ENCODE measurements at regions not wholly inside any gene's neighbourhood (a gene's known extent, or its start where the extent isn't known, plus 50 kb on each side); places are given as distances from the start of the nearest gene placed in this dataset.

- Histone ChIP-seq H3K4me1 (ENCODE audit: insufficient read depth, insufficient read length) (peaks cover 2% of the 10 kb centered on the region), H3K27me3 (ENCODE audit: insufficient read depth, insufficient read length) (no peaks in the 10 kb centered on the region), H3K4me3 (ENCODE audit: insufficient read length, low read depth) (no peak overlapping the region), H3K9me3 (ENCODE audit: insufficient read depth, low read length) (no peaks in the 10 kb centered on the region), H3K36me3 (ENCODE audit: insufficient read depth, insufficient read length, low read length) (no peaks in the 10 kb centered on the region), H3K9ac (ENCODE audit: insufficient read length, low read depth) (no peak overlapping the region)
- DNase-seq (ENCODE audit: low read depth, low spot score) = no peak
- TF ChIP-seq SUZ12 (IDR thresholded peaks at IDR 0.05; ENCODE audit: extremely low read depth, insufficient read depth, insufficient read length) = no peak
- no peak for TF ChIP-seq ZNF274 (IDR thresholded peaks at IDR 0.05; ENCODE audit: low read depth, low read length)
- TF ChIP-seq YY1 (IDR thresholded peaks at IDR 0.05; ENCODE audit: insufficient read depth, insufficient read length) = no peak
Measured at GRCh38 chr6:109299776-109300564, 82.3 kb downstream of the CD164 start.

- Histone ChIP-seq H3K27me3 (ENCODE audit: insufficient read depth, insufficient read length) (no peaks in the 10 kb centered on the region), H3K4me1 (ENCODE audit: insufficient read depth, insufficient read length) (no peaks in the 10 kb centered on the region), H3K9ac (ENCODE audit: insufficient read length, low read depth) (no peak overlapping the region), H3K9me3 (ENCODE audit: insufficient read depth, low read length) (no peaks in the 10 kb centered on the region), H3K36me3 (ENCODE audit: insufficient read depth, insufficient read length, low read length) (no peaks in the 10 kb centered on the region), H3K4me3 (ENCODE audit: insufficient read length, low read depth) (no peak overlapping the region)
- DNase-seq (ENCODE audit: low read depth, low spot score) = no peak
- TF ChIP-seq YY1 (IDR thresholded peaks at IDR 0.05; ENCODE audit: insufficient read depth, insufficient read length) (no peak), SUZ12 (IDR thresholded peaks at IDR 0.05; ENCODE audit: extremely low read depth, insufficient read depth, insufficient read length) (no peak), ZNF274 (IDR thresholded peaks at IDR 0.05; ENCODE audit: low read depth, low read length) (no peak)
Measured at GRCh38 chr6:109299265-109299607, 83.0 kb downstream of the CD164 start.

GRCh38 chr6:109298605-109299264 lies 83.5 kb downstream of the CD164 start:
- no peak overlapping the region for H3K4me3 ChIP-seq (ENCODE audit: insufficient read length, low read depth)
- TF ChIP-seq YY1 (IDR thresholded peaks at IDR 0.05; ENCODE audit: insufficient read depth, insufficient read length) (no peak), SUZ12 (IDR thresholded peaks at IDR 0.05; ENCODE audit: extremely low read depth, insufficient read depth, insufficient read length) (no peak), ZNF274 (IDR thresholded peaks at IDR 0.05; ENCODE audit: low read depth, low read length) (no peak)
- H3K27me3 ChIP-seq (ENCODE audit: insufficient read depth, insufficient read length) = no peaks in the 10 kb centered on the region
- H3K36me3 ChIP-seq (ENCODE audit: insufficient read depth, insufficient read length, low read length) = no peaks in the 10 kb centered on the region
- H3K9ac ChIP-seq (ENCODE audit: insufficient read length, low read depth) = no peak overlapping the region
- DNase-seq (ENCODE audit: low read depth, low spot score) = no peak
- H3K9me3 ChIP-seq (ENCODE audit: insufficient read depth, low read length) = no peaks in the 10 kb centered on the region
- no peaks in the 10 kb centered on the region for H3K4me1 ChIP-seq (ENCODE audit: insufficient read depth, insufficient read length)

GRCh38 chr6:109297406-109298110 lies 84.7 kb downstream of the CD164 start:
- Histone ChIP-seq H3K27me3 (ENCODE audit: insufficient read depth, insufficient read length) (no peaks in the 10 kb centered on the region), H3K9ac (ENCODE audit: insufficient read length, low read depth) (no peak overlapping the region), H3K9me3 (ENCODE audit: insufficient read depth, low read length) (no peaks in the 10 kb centered on the region), H3K4me1 (ENCODE audit: insufficient read depth, insufficient read length) (no peaks in the 10 kb centered on the region), H3K36me3 (ENCODE audit: insufficient read depth, insufficient read length, low read length) (no peaks in the 10 kb centered on the region), H3K4me3 (ENCODE audit: insufficient read length, low read depth) (no peak overlapping the region)
- no peak for DNase-seq (ENCODE audit: low read depth, low spot score)
- TF ChIP-seq ZNF274 (IDR thresholded peaks at IDR 0.05; ENCODE audit: low read depth, low read length) (no peak), YY1 (IDR thresholded peaks at IDR 0.05; ENCODE audit: insufficient read depth, insufficient read length) (no peak), SUZ12 (IDR thresholded peaks at IDR 0.05; ENCODE audit: extremely low read depth, insufficient read depth, insufficient read length) (no peak)

GRCh38 chr6:109296971-109297372 lies 85.3 kb downstream of the CD164 start:
- Histone ChIP-seq H3K4me1 (ENCODE audit: insufficient read depth, insufficient read length) (no peaks in the 10 kb centered on the region), H3K9ac (ENCODE audit: insufficient read length, low read depth) (no peak overlapping the region), H3K36me3 (ENCODE audit: insufficient read depth, insufficient read length, low read length) (no peaks in the 10 kb centered on the region), H3K4me3 (ENCODE audit: insufficient read length, low read depth) (no peak overlapping the region), H3K9me3 (ENCODE audit: insufficient read depth, low read length) (no peaks in the 10 kb centered on the region), H3K27me3 (ENCODE audit: insufficient read depth, insufficient read length) (no peaks in the 10 kb centered on the region)
- TF ChIP-seq YY1 (IDR thresholded peaks at IDR 0.05; ENCODE audit: insufficient read depth, insufficient read length) (no peak), SUZ12 (IDR thresholded peaks at IDR 0.05; ENCODE audit: extremely low read depth, insufficient read depth, insufficient read length) (no peak), ZNF274 (IDR thresholded peaks at IDR 0.05; ENCODE audit: low read depth, low read length) (no peak)
- no peak for DNase-seq (ENCODE audit: low read depth, low spot score)

GRCh38 chr6:109296452-109296851 lies 85.8 kb downstream of the CD164 start:
- H3K27me3 ChIP-seq (ENCODE audit: insufficient read depth, insufficient read length) = no peaks in the 10 kb centered on the region
- DNase-seq (ENCODE audit: low read depth, low spot score) = no peak
- TF ChIP-seq YY1 (IDR thresholded peaks at IDR 0.05; ENCODE audit: insufficient read depth, insufficient read length) = no peak
- no peak for TF ChIP-seq SUZ12 (IDR thresholded peaks at IDR 0.05; ENCODE audit: extremely low read depth, insufficient read depth, insufficient read length)
- TF ChIP-seq ZNF274 (IDR thresholded peaks at IDR 0.05; ENCODE audit: low read depth, low read length) = no peak

GRCh38 chr6:109295774-109296156 lies 86.5 kb downstream of the CD164 start:
- Histone ChIP-seq H3K27me3 (ENCODE audit: insufficient read depth, insufficient read length) (no peaks in the 10 kb centered on the region), H3K36me3 (ENCODE audit: insufficient read depth, insufficient read length, low read length) (no peaks in the 10 kb centered on the region), H3K9ac (ENCODE audit: insufficient read length, low read depth) (no peak overlapping the region), H3K4me1 (ENCODE audit: insufficient read depth, insufficient read length) (no peaks in the 10 kb centered on the region), H3K4me3 (ENCODE audit: insufficient read length, low read depth) (no peak overlapping the region), H3K9me3 (ENCODE audit: insufficient read depth, low read length) (no peaks in the 10 kb centered on the region)
- TF ChIP-seq YY1 (IDR thresholded peaks at IDR 0.05; ENCODE audit: insufficient read depth, insufficient read length) (no peak), ZNF274 (IDR thresholded peaks at IDR 0.05; ENCODE audit: low read depth, low read length) (no peak), SUZ12 (IDR thresholded peaks at IDR 0.05; ENCODE audit: extremely low read depth, insufficient read depth, insufficient read length) (no peak)
- DNase-seq (ENCODE audit: low read depth, low spot score) = no peak

More at GRCh38 chr6:109296452-109296851, 85.8 kb downstream of the CD164 start:
- H3K9me3 ChIP-seq (ENCODE audit: insufficient read depth, low read length) = no peaks in the 10 kb centered on the region
- no peak overlapping the region for H3K4me3 ChIP-seq (ENCODE audit: insufficient read length, low read depth)
- H3K4me1 ChIP-seq (ENCODE audit: insufficient read depth, insufficient read length) = no peaks in the 10 kb centered on the region
- H3K9ac ChIP-seq (ENCODE audit: insufficient read length, low read depth) = no peak overlapping the region
- no peaks in the 10 kb centered on the region for H3K36me3 ChIP-seq (ENCODE audit: insufficient read depth, insufficient read length, low read length)
